WTC11 (cell line): ENCODE measurements at regions not wholly inside any gene's neighbourhood (a gene's known extent, or its start where the extent isn't known, plus 50 kb on each side); places are given as distances from the start of the nearest gene placed in this dataset.

ENCODE experiments used
- ATAC-seq: fragments of 200-7000 bp; cut with Tn5 transposase; 2 replicates; pipeline ENCODE4 v1.10.0; 2021; ENCODE audit warnings: mild to moderate bottlenecking, moderate library complexity
- CTCF ChIA-PET: fragments of 300-600 bp; sonication (Branson Sonifier 250); formaldehyde crosslinking; loops from one replicate; lab custom pipeline; 2021; ENCODE audit warnings: antibody characterized with exemption; lab: Charles Lee
- POLR2A ChIA-PET: fragments of 350-600 bp; sonication (Branson Sonifier 250); formaldehyde crosslinking; loops from one replicate; lab custom pipeline; 2021; ENCODE audit warnings: antibody characterized with exemption; lab: Charles Lee
- DNase-seq: peaks from one replicate; pipeline ENCODE4 v3.0.0; 2021; ENCODE audit warnings: low spot score
- H3K27ac Mint-ChIP-seq: 2 replicates; pipeline ENCODE4 v1.8.0; 2021; ENCODE audit warnings: mixed read lengths
- H3K27me3 Mint-ChIP-seq: 2 replicates; pipeline ENCODE4 v1.8.0; 2021; ENCODE audit warnings: low read depth, mild to moderate bottlenecking, moderate library complexity, mixed read lengths
- H3K36me3 Mint-ChIP-seq: 2 replicates; pipeline ENCODE4 v1.8.0; 2021; ENCODE audit warnings: mixed read lengths
- H3K4me1 Mint-ChIP-seq: 2 replicates; pipeline ENCODE4 v1.8.0; 2022; ENCODE audit warnings: mixed read lengths
- H3K4me3 Mint-ChIP-seq: 2 replicates; pipeline ENCODE4 v1.8.0; 2021; ENCODE audit warnings: mild to moderate bottlenecking, moderate library complexity, mixed read lengths
- H3K9me3 Mint-ChIP-seq: 2 replicates; pipeline ENCODE4 v1.8.0; 2021; ENCODE audit warnings: mixed read lengths
- AR ChIP-seq: fragments of 250-450 bp; sonication (Bioruptor Pico); IDR thresholded peaks from 2 replicates; pipeline ENCODE4 v1.9.0; 2021; ENCODE audit warnings: mild to moderate bottlenecking
- CTCF ChIP-seq: fragments of 200-600 bp; IDR thresholded peaks from 2 replicates; pipeline ENCODE4 v1.8.0; 2022; ENCODE audit warnings: antibody characterized with exemption
- E2F1 ChIP-seq: sonication (generic); formaldehyde crosslinking; IDR thresholded peaks from 2 replicates; pipeline ENCODE4 v1.8.0; 2022; ENCODE audit warnings: mild to moderate bottlenecking, missing genetic modification reagents
- ESRRA ChIP-seq: sonication (generic); formaldehyde crosslinking; IDR thresholded peaks from 2 replicates; pipeline ENCODE4 v1.8.1; 2022; ENCODE audit warnings: mild to moderate bottlenecking, missing genetic modification reagents, borderline replicate concordance
- ETV6 ChIP-seq: sonication (generic); formaldehyde crosslinking; IDR thresholded peaks from 2 replicates; pipeline ENCODE4 v1.8.1; 2022; ENCODE audit warnings: mild to moderate bottlenecking, missing genetic modification reagents
- GTF2I ChIP-seq: fragments of 250-450 bp; sonication (Bioruptor Pico); conservative IDR thresholded peaks from 2 replicates; pipeline ENCODE4 v1.4.0; 2021; ENCODE audit warnings: mild to moderate bottlenecking
- KAT7 ChIP-seq: sonication (generic); formaldehyde crosslinking; IDR thresholded peaks from 2 replicates; pipeline ENCODE4 v1.8.1; 2023; ENCODE audit warnings: missing genetic modification reagents, mild to moderate bottlenecking, borderline replicate concordance
- MYBL2 ChIP-seq: sonication (generic); formaldehyde crosslinking; IDR thresholded peaks from 2 replicates; pipeline ENCODE4 v1.8.1; 2023; ENCODE audit warnings: mild to moderate bottlenecking, moderate library complexity, missing genetic modification reagents
- PRRX2 ChIP-seq: fragments of 250-450 bp; sonication (Bioruptor Pico); IDR thresholded peaks from 2 replicates; pipeline ENCODE4 v1.8.0; 2021; ENCODE audit warnings: mild to moderate bottlenecking
- RELA ChIP-seq: sonication (generic); formaldehyde crosslinking; IDR thresholded peaks from 2 replicates; pipeline ENCODE4 v1.8.1; 2022; ENCODE audit warnings: missing genetic modification reagents, mild to moderate bottlenecking, borderline replicate concordance
- TEAD1 ChIP-seq: sonication (generic); formaldehyde crosslinking; IDR thresholded peaks from 2 replicates; pipeline ENCODE4 v1.8.0; 2022; ENCODE audit warnings: mild to moderate bottlenecking, missing genetic modification reagents
- ZNF138 ChIP-seq: sonication (generic); formaldehyde crosslinking; conservative IDR thresholded peaks from 2 replicates; pipeline ENCODE4 v1.8.1; 2022; ENCODE audit warnings: mild to moderate bottlenecking, moderate library complexity, missing genetic modification reagents
- ZNF232 ChIP-seq: sonication (generic); formaldehyde crosslinking; IDR thresholded peaks from 2 replicates; pipeline ENCODE4 v1.8.0; 2022; ENCODE audit warnings: mild to moderate bottlenecking, missing genetic modification reagents
- ZNF263 ChIP-seq: sonication (generic); formaldehyde crosslinking; IDR thresholded peaks from 2 replicates; pipeline ENCODE4 v1.8.1; 2022; ENCODE audit warnings: low read depth, mild to moderate bottlenecking, moderate library complexity, missing genetic modification reagents
- ZNF281 ChIP-seq: sonication (generic); formaldehyde crosslinking; IDR thresholded peaks from 2 replicates; pipeline ENCODE4 v1.8.0; 2023; ENCODE audit warnings: mild to moderate bottlenecking, missing genetic modification reagents

GRCh38 chr11:43567396-43567975 lies 113.1 kb upstream of the HSD17B12 start:
- POLR2A ChIA-PET: interaction anchor here (0.9 kb wide), 2 partner anchors 9 to 55 kb away, joined by 3 to 5 read pairs; no protein-coding TSS in a partner anchor
- Mint-ChIP-seq H3K4me3 (no peak overlapping the region), H3K27me3 (peaks cover 57% of the 10 kb centered on the region), H3K27ac (no peak overlapping the region), H3K9me3 (peaks cover 4% of the 10 kb centered on the region; the same call in 1 of the 2 replicates), H3K36me3 (no peaks in the 10 kb centered on the region), H3K4me1 (no peaks in the 10 kb centered on the region)
- TF ChIP-seq KAT7 (CRISPR knock-in tag): no peak
- no peak for TF ChIP-seq PRRX2 (CRISPR knock-in tag)
- TF ChIP-seq AR (CRISPR knock-in tag): no peak
- peak; percentile 61; the same call in 1 of the 2 replicates for TF ChIP-seq CTCF
- ATAC-seq: peak; percentile 88
- CTCF ChIA-PET: interaction anchor here (0.6 to 12.0 kb wide), 28 partner anchors 8 to 421 kb away, joined by 3 to 154 read pairs (median 4); partner anchors contain the start of genes API5, C11orf96 and HSD17B12
- DNase-seq: no peak

GRCh38 chr11:43573233-43573632 lies 107.3 kb upstream of the HSD17B12 start:
- H3K36me3 Mint-ChIP-seq: no peaks in the 10 kb centered on the region
- POLR2A ChIA-PET: no interaction called here
- TF ChIP-seq ZNF232 (CRISPR knock-in tag) (no peak), ZNF263 (CRISPR knock-in tag) (no peak), E2F1 (CRISPR knock-in tag) (no peak), ESRRA (CRISPR knock-in tag) (no peak), ETV6 (no peak), CTCF (peak; percentile 57; the same call in 1 of the 2 replicates), MYBL2 (no peak), KAT7 (CRISPR knock-in tag) (no peak), TEAD1 (CRISPR knock-in tag) (no peak)
- TF ChIP-seq, all 79 proteins: peak for 1
- Mint-ChIP-seq H3K27me3 (peaks cover 100% of the 10 kb centered on the region), H3K4me1 (peaks cover 32% of the 10 kb centered on the region), H3K4me3 (no peak overlapping the region), H3K27ac (no peak overlapping the region), H3K9me3 (no peaks in the 10 kb centered on the region)
- ATAC-seq (peak; percentile 53), DNase-seq (peak; percentile 64)
- CTCF ChIA-PET: interaction anchor here (0.5 to 9.4 kb wide), 31 partner anchors 9 to 409 kb away, joined by 3 to 302 read pairs (median 4); no protein-coding TSS in a partner anchor

GRCh38 chr11:43573873-43574272 lies 106.7 kb upstream of the HSD17B12 start:
- no peak overlapping the region for H3K27ac Mint-ChIP-seq
- H3K27me3 Mint-ChIP-seq: peaks cover 100% of the 10 kb centered on the region
- no peak for ATAC-seq
- peaks cover 32% of the 10 kb centered on the region for H3K4me1 Mint-ChIP-seq
- no peak overlapping the region for H3K4me3 Mint-ChIP-seq
- H3K9me3 Mint-ChIP-seq: no peaks in the 10 kb centered on the region
- DNase-seq: no peak
- no peaks in the 10 kb centered on the region for H3K36me3 Mint-ChIP-seq
- ChIA-PET CTCF (interaction anchor here (0.9 to 9.4 kb wide), 11 partner anchors 8 to 371 kb away, joined by 3 to 302 read pairs (median 12); no protein-coding TSS in a partner anchor), POLR2A (no interaction called here)
- TF ChIP-seq RELA: no peak
- no peak for TF ChIP-seq ZNF281 (CRISPR knock-in tag)
- no peak for TF ChIP-seq PRRX2 (CRISPR knock-in tag)
- TF ChIP-seq GTF2I (CRISPR knock-in tag): no peak
- no peak for TF ChIP-seq ZNF138 (CRISPR knock-in tag)
- TF ChIP-seq ESRRA (CRISPR knock-in tag): no peak
